Smooth muscle cell (in vitro differentiated cells): ENCODE measurements at regions not wholly inside any gene's neighbourhood (a gene's known extent, or its start where the extent isn't known, plus 50 kb on each side); places are given as distances from the start of the nearest gene placed in this dataset.

Experiments used
- DNase-seq: peaks from one replicate; lab custom pipeline; 2025; ENCODE audit not compliant: unreplicated experiment; lab: John Stamatoyannopoulos, UW
- H2AFZ ChIP-seq: fragments of 200-600 bp; sonication (generic); 2 replicates; pipeline ENCODE4 v1.6.0; 2016; ENCODE audit warnings: antibody characterized with exemption, low read depth, mild to moderate bottlenecking
- H3F3A ChIP-seq: fragments of 200-600 bp; sonication (generic); 2 replicates; pipeline ENCODE4 v1.6.0; 2017; ENCODE audit warnings: antibody characterized with exemption, low read depth
- H3K27ac ChIP-seq: fragments of 200-600 bp; sonication (generic); 2 replicates; pipeline ENCODE4 v1.5.1; 2016; ENCODE audit warnings: low read depth, mild to moderate bottlenecking
- H3K27me3 ChIP-seq: fragments of 200-600 bp; sonication (generic); 2 replicates; pipeline ENCODE4 v1.6.1; 2016; ENCODE audit warnings: low read depth, mild to moderate bottlenecking
- H3K36me3 ChIP-seq: fragments of 200-600 bp; sonication (generic); 2 replicates; pipeline ENCODE4 v1.5.1; 2016; ENCODE audit warnings: low read depth
- H3K4me1 ChIP-seq: fragments of 200-600 bp; sonication (generic); 2 replicates; pipeline ENCODE4 v1.5.1; 2016; ENCODE audit warnings: low read depth
- H3K4me2 ChIP-seq: fragments of 200-600 bp; sonication (generic); 2 replicates; pipeline ENCODE4 v1.6.0; 2016; ENCODE audit warnings: mild to moderate bottlenecking
- H3K4me3 ChIP-seq: fragments of 200-600 bp; sonication (generic); 2 replicates; pipeline ENCODE4 v1.5.1; 2016; ENCODE audit warnings: mild to moderate bottlenecking
- H3K79me2 ChIP-seq: fragments of 200-600 bp; sonication (generic); 2 replicates; pipeline ENCODE4 v1.6.0; 2016; ENCODE audit warnings: low read depth, mild to moderate bottlenecking
- H3K9ac ChIP-seq: fragments of 200-600 bp; sonication (generic); 2 replicates; pipeline ENCODE4 v1.6.0; 2016; ENCODE audit warnings: low read depth
- H3K9me3 ChIP-seq: fragments of 200-600 bp; sonication (generic); replicated peaks from 2 replicates; pipeline ENCODE4 v1.5.1; 2016; ENCODE audit warnings: low read depth
- H4K20me1 ChIP-seq: fragments of 200-600 bp; sonication (generic); 2 replicates; pipeline ENCODE4 v1.6.0; 2016; ENCODE audit warnings: low read depth
- CTCF ChIP-seq: fragments of 200-600 bp; sonication (generic); IDR thresholded peaks from 2 replicates; pipeline ENCODE4 v1.5.1; 2017; ENCODE audit warnings: borderline replicate concordance, mild to moderate bottlenecking, antibody characterized with exemption; ENCODE audit not compliant: insufficient read depth, poor library complexity, severe bottlenecking
- WGBS: methylation state at CpG from one replicate; pipeline ENCODE4 v1.1.7; 2016; ENCODE audit warnings: low lambda C conversion rate; 5-methylcytosine and 5-hydroxymethylcytosine counted together

GRCh38 chr2:35160871-35161270 lies 1194.7 kb upstream of the CRIM1 start:
- Histone ChIP-seq H3K36me3 (no peaks in the 10 kb centered on the region), H3K4me3 (no peak overlapping the region), H3K4me1 (no peaks in the 10 kb centered on the region), H3K9ac (no peak overlapping the region), H3F3A (no peaks in the 10 kb centered on the region), H4K20me1 (no peaks in the 10 kb centered on the region), H3K4me2 (no peak overlapping the region), H3K79me2 (no peaks in the 10 kb centered on the region), H3K27me3 (no peaks in the 10 kb centered on the region), H3K9me3 (no peaks in the 10 kb centered on the region), H3K27ac (no peak overlapping the region), H2AFZ (no peak overlapping the region)
- WGBS, result 77% methylated on average over 4 of the region's 4 CpGs
- DNase-seq, result no peak
- TF ChIP-seq CTCF, result no peak

- no peak for TF ChIP-seq CTCF
Observed at GRCh38 chr2:35125871-35126270, 1229.7 kb upstream of the CRIM1 start.

GRCh38 chr2:35125278-35125677 lies 1230.3 kb upstream of the CRIM1 start:
- Histone ChIP-seq H3K27ac (no peak overlapping the region), H4K20me1 (no peaks in the 10 kb centered on the region), H3K27me3 (no peaks in the 10 kb centered on the region), H2AFZ (no peak overlapping the region), H3K79me2 (no peaks in the 10 kb centered on the region), H3K9me3 (no peaks in the 10 kb centered on the region), H3K36me3 (no peaks in the 10 kb centered on the region), H3K4me2 (no peak overlapping the region), H3K9ac (no peak overlapping the region), H3F3A (no peaks in the 10 kb centered on the region), H3K4me3 (no peak overlapping the region), H3K4me1 (no peaks in the 10 kb centered on the region)
- 90% methylated on average over 4 of the region's 4 CpGs for WGBS
- TF ChIP-seq CTCF, result no peak
- DNase-seq, result no peak

More at GRCh38 chr2:35125871-35126270, 1229.7 kb upstream of the CRIM1 start:
- Histone ChIP-seq H3K27ac (no peak overlapping the region), H4K20me1 (no peaks in the 10 kb centered on the region), H3K9me3 (no peaks in the 10 kb centered on the region), H3K9ac (no peak overlapping the region), H3K4me1 (no peaks in the 10 kb centered on the region), H3K27me3 (no peaks in the 10 kb centered on the region), H3K79me2 (no peaks in the 10 kb centered on the region), H3K4me2 (no peak overlapping the region), H3K4me3 (no peak overlapping the region), H3K36me3 (no peaks in the 10 kb centered on the region), H2AFZ (no peak overlapping the region), H3F3A (no peaks in the 10 kb centered on the region)
- no peak for DNase-seq
- 94% methylated on average over 1 of the region's 1 CpG for WGBS

GRCh38 chr2:35116151-35116550 lies 1239.4 kb upstream of the CRIM1 start:
- H3K27me3 ChIP-seq, result no peaks in the 10 kb centered on the region
- H3K9me3 ChIP-seq, result no peaks in the 10 kb centered on the region
- no peak overlapping the region for H3K9ac ChIP-seq
- no peak overlapping the region for H2AFZ ChIP-seq
- no peaks in the 10 kb centered on the region for H3K79me2 ChIP-seq
- no peaks in the 10 kb centered on the region for H3K36me3 ChIP-seq
- no peaks in the 10 kb centered on the region for H3F3A ChIP-seq
- H3K4me3 ChIP-seq, result no peak overlapping the region
- DNase-seq, result no peak
- no peaks in the 10 kb centered on the region for H3K4me1 ChIP-seq
- no peaks in the 10 kb centered on the region for H4K20me1 ChIP-seq
- no peak overlapping the region for H3K4me2 ChIP-seq
- no peak overlapping the region for H3K27ac ChIP-seq
- no peak for TF ChIP-seq CTCF
